Neural cell (in vitro differentiated cells): ENCODE measurements at regions not wholly inside any gene's neighbourhood (a gene's known extent, or its start where the extent isn't known, plus 50 kb on each side); places are given as distances from the start of the nearest gene placed in this dataset.

Experiments
- H2AFZ ChIP-seq: fragments of 200-600, 300-800 bp; sonication (generic), shearing (Covaris generic); 2 replicates; pipeline ENCODE4 v1.6.0; 2014; ENCODE audit warnings: low read depth, mild to moderate bottlenecking, antibody characterized with exemption, low read length, moderate library complexity
- H3F3A ChIP-seq: fragments of 200-600 bp; shearing (Covaris generic); 2 replicates; pipeline ENCODE4 v1.6.1; 2016; ENCODE audit warnings: mild to moderate bottlenecking, moderate library complexity, mixed read lengths, antibody characterized with exemption, low read length; ENCODE audit not compliant: insufficient read depth, poor library complexity, severe bottlenecking
- H3K27ac ChIP-seq: fragments of 200-600, 300-800 bp; sonication (generic), shearing (Covaris generic); 2 replicates; pipeline ENCODE4 v1.5.1; 2014; ENCODE audit warnings: mild to moderate bottlenecking, low read length, moderate library complexity
- H3K27me3 ChIP-seq: fragments of 300-800, 200-600 bp; sonication (generic), shearing (Covaris generic); 2 replicates; pipeline ENCODE4 v1.6.0; 2014; ENCODE audit warnings: mild to moderate bottlenecking, low read depth, low read length, moderate library complexity; ENCODE audit not compliant: insufficient read depth
- H3K36me3 ChIP-seq: fragments of 300-800, 200-600 bp; sonication (generic), shearing (Covaris generic); 2 replicates; pipeline ENCODE4 v1.5.1; 2014; ENCODE audit warnings: mild to moderate bottlenecking, antibody characterized with exemption, low read length, moderate library complexity; ENCODE audit not compliant: insufficient read depth
- H3K4me2 ChIP-seq: fragments of 300-800, 200-600 bp; sonication (generic), shearing (Covaris generic); 2 replicates; pipeline ENCODE4 v1.6.0; 2014; ENCODE audit warnings: mild to moderate bottlenecking, low read length
- H3K4me3 ChIP-seq: fragments of 300-800, 200-600 bp; sonication (generic), shearing (Covaris generic); 2 replicates; pipeline ENCODE4 v1.5.1; 2014; ENCODE audit warnings: mild to moderate bottlenecking, low read length, moderate library complexity
- H3K79me2 ChIP-seq: fragments of 200-600 bp; shearing (Covaris generic); replicated peaks from 2 replicates; pipeline ENCODE4 v1.6.0; 2014; ENCODE audit warnings: mild to moderate bottlenecking, low read length, moderate library complexity; ENCODE audit not compliant: insufficient read depth
- H3K9ac ChIP-seq: fragments of 300-800, 200-600 bp; sonication (generic), shearing (Covaris generic); 2 replicates; pipeline ENCODE4 v1.6.1; 2016; ENCODE audit warnings: mild to moderate bottlenecking, low read length, mixed read lengths
- H3K9me2 ChIP-seq: fragments of 200-600 bp; shearing (Covaris generic); 2 replicates; pipeline ENCODE4 v1.6.1; 2016; ENCODE audit warnings: mild to moderate bottlenecking, low read length, mixed read lengths; ENCODE audit not compliant: insufficient read depth
- H3K9me3 ChIP-seq: fragments of 200-600, 300-800 bp; sonication (generic), shearing (Covaris generic); 2 replicates; pipeline ENCODE4 v1.6.1; 2016; ENCODE audit warnings: mild to moderate bottlenecking, mixed run types, low read length, moderate library complexity, mixed read lengths
- H4K20me1 ChIP-seq: fragments of 200-600 bp; shearing (Covaris generic); 2 replicates; pipeline ENCODE4 v1.6.1; 2016; ENCODE audit warnings: mild to moderate bottlenecking, mixed run types; ENCODE audit not compliant: insufficient read depth
- EP300 ChIP-seq: fragments of 450-650 bp; conservative IDR thresholded peaks from 2 replicates; pipeline ENCODE4 v1.6.1; 2014; ENCODE audit warnings: antibody characterized with exemption, mild to moderate bottlenecking, moderate library complexity; ENCODE audit not compliant: poor library complexity, severe bottlenecking
- EZH2 ChIP-seq: fragments of 200-600, 300-800 bp; shearing (Covaris generic), sonication (generic); IDR thresholded peaks from 2 replicates; pipeline ENCODE4 v1.6.1; 2014; ENCODE audit warnings: antibody characterized with exemption, low read length, borderline replicate concordance, mild to moderate bottlenecking; ENCODE audit not compliant: insufficient read depth, poor library complexity, severe bottlenecking
- MXI1 ChIP-seq: fragments of 450-650 bp; conservative IDR thresholded peaks from 2 replicates; pipeline ENCODE4 v1.6.1; 2014; ENCODE audit warnings: antibody characterized with exemption, mild to moderate bottlenecking; ENCODE audit not compliant: poor library complexity, severe bottlenecking
- POLR2AphosphoS5 ChIP-seq: IDR thresholded peaks from 2 replicates; pipeline ENCODE4 v1.6.1; 2012
- RAD21 ChIP-seq: fragments of 450-650 bp; conservative IDR thresholded peaks from 2 replicates; pipeline ENCODE4 v1.6.1; 2014; ENCODE audit warnings: antibody characterized with exemption, mild to moderate bottlenecking, moderate library complexity
- SMC3 ChIP-seq: fragments of 450-650 bp; conservative IDR thresholded peaks from 2 replicates; pipeline ENCODE4 v1.6.1; 2014; ENCODE audit warnings: antibody characterized with exemption, mild to moderate bottlenecking, moderate library complexity; ENCODE audit not compliant: poor library complexity
- TAF1 ChIP-seq: IDR thresholded peaks from 2 replicates; pipeline ENCODE4 v1.6.1; 2012; ENCODE audit warnings: low read depth
- TF ChIP-seq, protein P1 (sequence below): fragments of 450-650 bp; IDR thresholded peaks from 2 replicates; pipeline ENCODE4 v1.5.1; 2014; ENCODE audit warnings: antibody characterized with exemption, mild to moderate bottlenecking, moderate library complexity; ENCODE audit not compliant: poor library complexity, severe bottlenecking
- TF ChIP-seq, protein P2 (sequence below): IDR thresholded peaks from 2 replicates; pipeline ENCODE4 v1.6.1; 2012; ENCODE audit warnings: borderline replicate concordance

DNA sequence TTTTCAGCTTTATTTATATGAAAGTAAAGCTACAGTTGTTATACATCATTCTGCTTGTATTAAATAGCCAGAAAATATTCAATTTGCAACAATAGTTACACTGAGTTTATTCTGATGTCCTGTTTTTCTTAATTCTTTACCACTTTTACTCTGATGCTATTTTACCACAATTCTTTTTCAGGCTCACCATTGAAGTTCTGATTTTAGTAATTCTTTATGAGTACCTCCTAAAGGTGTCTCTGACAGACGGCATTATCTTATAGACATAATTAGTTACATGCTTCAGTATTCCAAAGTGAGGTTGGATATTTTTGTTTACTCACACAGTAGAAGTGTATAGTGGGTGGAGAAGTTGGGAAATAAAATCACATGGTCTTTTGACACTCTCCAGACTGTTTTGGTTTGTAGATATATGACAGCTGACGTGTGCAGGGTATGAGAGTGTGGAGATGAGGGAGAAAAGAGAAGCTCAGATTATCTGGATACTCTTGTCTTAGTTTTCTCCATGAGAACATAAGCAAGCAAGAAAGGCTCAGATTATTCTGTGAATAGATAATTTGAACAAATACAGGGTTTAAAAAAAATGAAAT, 97.4 kb downstream of the FBXO4 start:
- Histone ChIP-seq H3K9me3 (no peaks in the 10 kb centered on the region), H3K4me3 (no peak overlapping the region), H3K27ac (no peak overlapping the region), H3F3A (no peaks in the 10 kb centered on the region), H3K9ac (no peak overlapping the region), H3K9me2 (no peaks in the 10 kb centered on the region), H2AFZ (no peak overlapping the region), H3K4me2 (no peak overlapping the region), H3K79me2 (no peaks in the 10 kb centered on the region), H3K36me3 (no peaks in the 10 kb centered on the region), H3K27me3 (no peaks in the 10 kb centered on the region), H4K20me1 (no peaks in the 10 kb centered on the region)
- TF ChIP-seq, protein P1, sequence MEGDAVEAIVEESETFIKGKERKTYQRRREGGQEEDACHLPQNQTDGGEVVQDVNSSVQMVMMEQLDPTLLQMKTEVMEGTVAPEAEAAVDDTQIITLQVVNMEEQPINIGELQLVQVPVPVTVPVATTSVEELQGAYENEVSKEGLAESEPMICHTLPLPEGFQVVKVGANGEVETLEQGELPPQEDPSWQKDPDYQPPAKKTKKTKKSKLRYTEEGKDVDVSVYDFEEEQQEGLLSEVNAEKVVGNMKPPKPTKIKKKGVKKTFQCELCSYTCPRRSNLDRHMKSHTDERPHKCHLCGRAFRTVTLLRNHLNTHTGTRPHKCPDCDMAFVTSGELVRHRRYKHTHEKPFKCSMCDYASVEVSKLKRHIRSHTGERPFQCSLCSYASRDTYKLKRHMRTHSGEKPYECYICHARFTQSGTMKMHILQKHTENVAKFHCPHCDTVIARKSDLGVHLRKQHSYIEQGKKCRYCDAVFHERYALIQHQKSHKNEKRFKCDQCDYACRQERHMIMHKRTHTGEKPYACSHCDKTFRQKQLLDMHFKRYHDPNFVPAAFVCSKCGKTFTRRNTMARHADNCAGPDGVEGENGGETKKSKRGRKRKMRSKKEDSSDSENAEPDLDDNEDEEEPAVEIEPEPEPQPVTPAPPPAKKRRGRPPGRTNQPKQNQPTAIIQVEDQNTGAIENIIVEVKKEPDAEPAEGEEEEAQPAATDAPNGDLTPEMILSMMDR, result no peak
- TF ChIP-seq POLR2AphosphoS5 (no peak), MXI1 (no peak), SMC3 (no peak), EZH2 (no peak), RAD21 (no peak), EP300 (no peak), TAF1 (no peak)
- TF ChIP-seq, protein P2, sequence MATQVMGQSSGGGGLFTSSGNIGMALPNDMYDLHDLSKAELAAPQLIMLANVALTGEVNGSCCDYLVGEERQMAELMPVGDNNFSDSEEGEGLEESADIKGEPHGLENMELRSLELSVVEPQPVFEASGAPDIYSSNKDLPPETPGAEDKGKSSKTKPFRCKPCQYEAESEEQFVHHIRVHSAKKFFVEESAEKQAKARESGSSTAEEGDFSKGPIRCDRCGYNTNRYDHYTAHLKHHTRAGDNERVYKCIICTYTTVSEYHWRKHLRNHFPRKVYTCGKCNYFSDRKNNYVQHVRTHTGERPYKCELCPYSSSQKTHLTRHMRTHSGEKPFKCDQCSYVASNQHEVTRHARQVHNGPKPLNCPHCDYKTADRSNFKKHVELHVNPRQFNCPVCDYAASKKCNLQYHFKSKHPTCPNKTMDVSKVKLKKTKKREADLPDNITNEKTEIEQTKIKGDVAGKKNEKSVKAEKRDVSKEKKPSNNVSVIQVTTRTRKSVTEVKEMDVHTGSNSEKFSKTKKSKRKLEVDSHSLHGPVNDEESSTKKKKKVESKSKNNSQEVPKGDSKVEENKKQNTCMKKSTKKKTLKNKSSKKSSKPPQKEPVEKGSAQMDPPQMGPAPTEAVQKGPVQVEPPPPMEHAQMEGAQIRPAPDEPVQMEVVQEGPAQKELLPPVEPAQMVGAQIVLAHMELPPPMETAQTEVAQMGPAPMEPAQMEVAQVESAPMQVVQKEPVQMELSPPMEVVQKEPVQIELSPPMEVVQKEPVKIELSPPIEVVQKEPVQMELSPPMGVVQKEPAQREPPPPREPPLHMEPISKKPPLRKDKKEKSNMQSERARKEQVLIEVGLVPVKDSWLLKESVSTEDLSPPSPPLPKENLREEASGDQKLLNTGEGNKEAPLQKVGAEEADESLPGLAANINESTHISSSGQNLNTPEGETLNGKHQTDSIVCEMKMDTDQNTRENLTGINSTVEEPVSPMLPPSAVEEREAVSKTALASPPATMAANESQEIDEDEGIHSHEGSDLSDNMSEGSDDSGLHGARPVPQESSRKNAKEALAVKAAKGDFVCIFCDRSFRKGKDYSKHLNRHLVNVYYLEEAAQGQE, result no peak

DNA sequence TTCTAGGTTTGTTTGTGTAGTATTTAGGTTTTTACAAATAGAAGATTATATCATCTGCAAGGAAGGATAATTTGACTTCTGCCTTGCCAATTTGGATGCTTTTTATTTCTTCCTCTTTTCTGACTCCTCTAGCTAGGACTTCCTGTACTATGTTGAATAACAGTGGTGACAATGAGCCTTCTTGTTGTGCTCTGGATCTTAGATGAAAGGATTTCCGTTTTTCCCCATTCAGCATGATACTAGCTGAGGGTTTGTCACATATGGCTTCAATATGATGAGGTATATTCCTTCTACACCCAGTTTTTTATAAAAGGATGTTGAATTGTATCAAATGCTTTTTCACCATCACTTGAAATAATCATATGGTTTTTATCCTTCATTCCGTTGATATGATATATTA, 101.4 kb downstream of the FBXO4 start:
- Histone ChIP-seq H3K4me3 (no peak overlapping the region), H3K9me3 (no peaks in the 10 kb centered on the region), H3K79me2 (no peaks in the 10 kb centered on the region), H3K4me2 (no peak overlapping the region), H4K20me1 (no peaks in the 10 kb centered on the region), H3K27ac (no peak overlapping the region), H3K9ac (no peak overlapping the region), H3K36me3 (no peaks in the 10 kb centered on the region), H3K27me3 (no peaks in the 10 kb centered on the region), H3F3A (no peaks in the 10 kb centered on the region), H2AFZ (no peak overlapping the region), H3K9me2 (no peaks in the 10 kb centered on the region)
- no peak for TF ChIP-seq TAF1
- TF ChIP-seq RAD21, result no peak
- TF ChIP-seq MXI1, result no peak
- TF ChIP-seq POLR2AphosphoS5, result no peak
- TF ChIP-seq EZH2, result no peak
